Activated T-helper 17 cell treated with anti-CD3 and anti-CD28 coated beads, Interleukin-2, amount 50 U/mL, for 72 hours (primary cell): ENCODE measurements at regions not wholly inside any gene's neighbourhood (a gene's known extent, or its start where the extent isn't known, plus 50 kb on each side); places are given as distances from the start of the nearest gene placed in this dataset.
"Not testable (repeated sequence)": the region's sequence is repeated elsewhere in the genome, so short reads cannot be mapped to it uniquely, and the experiment has no call there.

Experiments
- ATAC-seq: fragments of 150-1000 bp; cut with Tn5 transposase; replicated peaks from 2 replicates; pipeline ENCODE4 v1.10.0; 2021; ENCODE audit warnings: mild to moderate bottlenecking, moderate library complexity
- H3K27ac Mint-ChIP-seq: one replicate; pipeline ENCODE4 v1.8.0; 2022; ENCODE audit warnings: mixed read lengths
- H3K27me3 Mint-ChIP-seq: one replicate; pipeline ENCODE4 v1.8.0; 2022; ENCODE audit warnings: mixed read lengths
- H3K36me3 Mint-ChIP-seq: one replicate; pipeline ENCODE4 v1.8.0; 2022; ENCODE audit warnings: low read depth, mild to moderate bottlenecking, mixed read lengths
- H3K4me1 Mint-ChIP-seq: one replicate; pipeline ENCODE4 v1.8.0; 2022; ENCODE audit warnings: mixed read lengths
- H3K4me3 Mint-ChIP-seq: one replicate; pipeline ENCODE4 v1.8.0; 2022; ENCODE audit warnings: mild to moderate bottlenecking, mixed read lengths
- H3K9me3 Mint-ChIP-seq: one replicate; pipeline ENCODE4 v1.8.0; 2022; ENCODE audit warnings: mixed read lengths

- not testable (repeated sequence) for H3K4me3 Mint-ChIP-seq, H3K27ac Mint-ChIP-seq, H3K4me1 Mint-ChIP-seq, H3K27me3 Mint-ChIP-seq, H3K36me3 Mint-ChIP-seq, ATAC-seq
- peaks cover 26% of the 10 kb centered on the region for H3K9me3 Mint-ChIP-seq
Observed at GRCh38 chr7:51540906-51541305, 224.3 kb upstream of the COBL start.

GRCh38 chr7:51539840-51540239, 223.2 kb upstream of the COBL start:
- Mint-ChIP-seq H3K27ac (no peak overlapping the region), H3K4me3 (no peak overlapping the region), H3K36me3 (no peaks in the 10 kb centered on the region), H3K9me3 (peaks cover 29% of the 10 kb centered on the region), H3K27me3 (no peaks in the 10 kb centered on the region), H3K4me1 (no peaks in the 10 kb centered on the region)
- no peak for ATAC-seq

GRCh38 chr7:51528172-51528571, 211.6 kb upstream of the COBL start:
- H3K4me1 Mint-ChIP-seq: no peaks in the 10 kb centered on the region
- ATAC-seq: no peak
- H3K27me3 Mint-ChIP-seq: no peaks in the 10 kb centered on the region
- no peak overlapping the region for H3K27ac Mint-ChIP-seq
- no peak overlapping the region for H3K4me3 Mint-ChIP-seq
- no peaks in the 10 kb centered on the region for H3K36me3 Mint-ChIP-seq
- H3K9me3 Mint-ChIP-seq: peaks cover 6% of the 10 kb centered on the region

- Mint-ChIP-seq H3K4me1 (no peaks in the 10 kb centered on the region), H3K9me3 (no peaks in the 10 kb centered on the region), H3K27ac (no peak overlapping the region), H3K27me3 (no peaks in the 10 kb centered on the region), H3K36me3 (no peaks in the 10 kb centered on the region), H3K4me3 (no peak overlapping the region)
- no peak for ATAC-seq
Observed at GRCh38 chr7:51521694-51522312, 205.2 kb upstream of the COBL start.

- no peak for ATAC-seq
- Mint-ChIP-seq H3K4me3 (no peak overlapping the region), H3K4me1 (no peaks in the 10 kb centered on the region), H3K27me3 (no peaks in the 10 kb centered on the region), H3K9me3 (no peaks in the 10 kb centered on the region), H3K36me3 (no peaks in the 10 kb centered on the region), H3K27ac (no peak overlapping the region)
Observed at GRCh38 chr7:51521054-51521453, 204.4 kb upstream of the COBL start.

- Mint-ChIP-seq H3K27ac (no peak overlapping the region), H3K9me3 (no peaks in the 10 kb centered on the region), H3K27me3 (no peaks in the 10 kb centered on the region), H3K4me1 (no peaks in the 10 kb centered on the region), H3K4me3 (no peak overlapping the region), H3K36me3 (no peaks in the 10 kb centered on the region)
- ATAC-seq: no peak
Observed at GRCh38 chr7:51518646-51519045, 202.0 kb upstream of the COBL start.

- H3K36me3 Mint-ChIP-seq: no peaks in the 10 kb centered on the region
- no peak overlapping the region for H3K4me3 Mint-ChIP-seq
- H3K27me3 Mint-ChIP-seq: no peaks in the 10 kb centered on the region
- no peak for ATAC-seq
- H3K27ac Mint-ChIP-seq: no peak overlapping the region
- no peaks in the 10 kb centered on the region for H3K9me3 Mint-ChIP-seq
- no peaks in the 10 kb centered on the region for H3K4me1 Mint-ChIP-seq
Observed at GRCh38 chr7:51517187-51517586, 200.6 kb upstream of the COBL start.

GRCh38 chr7:51501620-51502019, 185.0 kb upstream of the COBL start:
- ATAC-seq: no peak
- Mint-ChIP-seq H3K4me1 (no peaks in the 10 kb centered on the region), H3K36me3 (no peaks in the 10 kb centered on the region), H3K27me3 (no peaks in the 10 kb centered on the region), H3K27ac (no peak overlapping the region), H3K4me3 (no peak overlapping the region), H3K9me3 (peaks cover 3% of the 10 kb centered on the region)

GRCh38 chr7:51482976-51483375, 166.4 kb upstream of the COBL start:
- H3K27ac Mint-ChIP-seq: no peak overlapping the region
- H3K36me3 Mint-ChIP-seq: no peaks in the 10 kb centered on the region
- no peak overlapping the region for H3K4me3 Mint-ChIP-seq
- no peaks in the 10 kb centered on the region for H3K9me3 Mint-ChIP-seq
- no peak for ATAC-seq
- no peaks in the 10 kb centered on the region for H3K27me3 Mint-ChIP-seq
- H3K4me1 Mint-ChIP-seq: no peaks in the 10 kb centered on the region

GRCh38 chr7:51481421-51481820, 164.8 kb upstream of the COBL start:
- no peaks in the 10 kb centered on the region for H3K36me3 Mint-ChIP-seq
- ATAC-seq: no peak
- no peaks in the 10 kb centered on the region for H3K4me1 Mint-ChIP-seq
- H3K27me3 Mint-ChIP-seq: no peaks in the 10 kb centered on the region
- no peak overlapping the region for H3K27ac Mint-ChIP-seq
- H3K9me3 Mint-ChIP-seq: no peaks in the 10 kb centered on the region
- H3K4me3 Mint-ChIP-seq: no peak overlapping the region

GRCh38 chr7:51477819-51478218, 161.2 kb upstream of the COBL start:
- ATAC-seq: no peak
- Mint-ChIP-seq H3K4me3 (no peak overlapping the region), H3K27ac (no peak overlapping the region), H3K9me3 (no peaks in the 10 kb centered on the region), H3K27me3 (no peaks in the 10 kb centered on the region), H3K36me3 (no peaks in the 10 kb centered on the region), H3K4me1 (no peaks in the 10 kb centered on the region)

GRCh38 chr7:51477323-51477722, 160.7 kb upstream of the COBL start:
- H3K4me1 Mint-ChIP-seq: no peaks in the 10 kb centered on the region
- no peak overlapping the region for H3K27ac Mint-ChIP-seq
- no peaks in the 10 kb centered on the region for H3K36me3 Mint-ChIP-seq
- H3K27me3 Mint-ChIP-seq: no peaks in the 10 kb centered on the region
- H3K9me3 Mint-ChIP-seq: no peaks in the 10 kb centered on the region
- H3K4me3 Mint-ChIP-seq: no peak overlapping the region
- no peak for ATAC-seq

GRCh38 chr7:51476026-51476425, 159.4 kb upstream of the COBL start:
- H3K4me3 Mint-ChIP-seq: no peak overlapping the region
- no peaks in the 10 kb centered on the region for H3K9me3 Mint-ChIP-seq
- no peaks in the 10 kb centered on the region for H3K36me3 Mint-ChIP-seq
- H3K27me3 Mint-ChIP-seq: peaks cover 4% of the 10 kb centered on the region
- no peak for ATAC-seq
- no peak overlapping the region for H3K27ac Mint-ChIP-seq
- no peaks in the 10 kb centered on the region for H3K4me1 Mint-ChIP-seq

GRCh38 chr7:51472873-51473272, 156.3 kb upstream of the COBL start:
- ATAC-seq: no peak
- no peaks in the 10 kb centered on the region for H3K9me3 Mint-ChIP-seq
- H3K36me3 Mint-ChIP-seq: no peaks in the 10 kb centered on the region
- H3K4me1 Mint-ChIP-seq: no peaks in the 10 kb centered on the region
- no peak overlapping the region for H3K27ac Mint-ChIP-seq
- peaks cover 4% of the 10 kb centered on the region for H3K27me3 Mint-ChIP-seq
- H3K4me3 Mint-ChIP-seq: no peak overlapping the region

GRCh38 chr7:51471981-51472296, 155.3 kb upstream of the COBL start:
- Mint-ChIP-seq H3K4me1 (no peaks in the 10 kb centered on the region), H3K36me3 (no peaks in the 10 kb centered on the region), H3K4me3 (no peak overlapping the region), H3K9me3 (no peaks in the 10 kb centered on the region), H3K27ac (no peak overlapping the region), H3K27me3 (peaks cover 4% of the 10 kb centered on the region)
- no peak for ATAC-seq
